Aorta (tissue), 5 donors: ENCODE measurements at regions not wholly inside any gene's neighbourhood (a gene's known extent, or its start where the extent isn't known, plus 50 kb on each side); places are given as distances from the start of the nearest gene placed in this dataset.
"Not testable (repeated sequence)": the region's sequence is repeated elsewhere in the genome, so short reads cannot be mapped to it uniquely, and the experiment has no call there.

Source experiments
- ATAC-seq: fragments of 200-7000 bp; cut with Tn5 transposase; one replicate; pipeline ENCODE4 v1.9.1; 2022; ENCODE audit warnings: moderate library complexity; ENCODE audit not compliant: low FRiP score
- DNase-seq, 2 donors: peaks; one replicate each; pipeline ENCODE4 v3.0.0-alpha.2; 2020
- H3K27ac ChIP-seq, 2 donors: one replicate each; pipeline ENCODE4 v1.5.1; 2013; ENCODE audit warnings: low read length in 2 of 2, mild to moderate bottlenecking in 2 of 2, moderate library complexity in 2 of 2, control low read depth in 1 of 2, inconsistent platforms in 1 of 2, low read depth in 1 of 2
- H3K27me3 ChIP-seq, 2 donors: one replicate each; pipeline ENCODE4 v1.6.1; 2013; ENCODE audit warnings: control low read depth in 1 of 2, low read length in 1 of 2, mild to moderate bottlenecking in 1 of 2, moderate library complexity in 1 of 2; ENCODE audit not compliant: insufficient read depth in 2 of 2, control insufficient read depth in 1 of 2
- H3K36me3 ChIP-seq, 2 donors: one replicate each; pipeline ENCODE4 v1.6.1; 2013; ENCODE audit warnings: control low read depth in 1 of 2, low read length in 1 of 2, mild to moderate bottlenecking in 1 of 2; ENCODE audit not compliant: insufficient read depth in 2 of 2, control insufficient read depth in 1 of 2
- H3K4me1 ChIP-seq, 2 donors: one replicate each; pipeline ENCODE4 v1.6.1; 2013; ENCODE audit warnings: low read length in 2 of 2, control low read depth in 1 of 2, mild to moderate bottlenecking in 1 of 2, moderate library complexity in 1 of 2; ENCODE audit not compliant: insufficient read depth in 2 of 2, control insufficient read depth in 1 of 2
- H3K4me3 ChIP-seq, 2 donors: one replicate each; pipeline ENCODE4 v1.5.1; 2013; ENCODE audit warnings: low read length in 2 of 2, control low read depth in 1 of 2, mild to moderate bottlenecking in 1 of 2
- H3K9me3 ChIP-seq: one replicate; pipeline ENCODE4 v1.6.1; 2013; ENCODE audit warnings: mild to moderate bottlenecking, low read length; ENCODE audit not compliant: control insufficient read depth
- WGBS, 2 donors: extraction: QIAGEN DNeasy Blood & Tissue Kit; methylation state at CpG; one replicate each; pipeline ENCODE4 v1.1.7; 2013; 5-methylcytosine and 5-hydroxymethylcytosine counted together
- intact Hi-C, 2 donors: fragments of 100-400 bp; cut with DNase I; formaldehyde crosslinking; loops; one replicate each; pipeline versions ENCODE4 v1.14.2 to v1.15.0; 2022
- donor health status: healthy with polysubstance abuse.
- donor health status: Bipolar disorder and iron deficiency.
- donor health status: DM: no; HTN: no; CAD: no.
- donor health status: DM: no; HTN: no; CAD: no.
- donor health status: DM: yes; HTN: yes; CAD: no.

DNA sequence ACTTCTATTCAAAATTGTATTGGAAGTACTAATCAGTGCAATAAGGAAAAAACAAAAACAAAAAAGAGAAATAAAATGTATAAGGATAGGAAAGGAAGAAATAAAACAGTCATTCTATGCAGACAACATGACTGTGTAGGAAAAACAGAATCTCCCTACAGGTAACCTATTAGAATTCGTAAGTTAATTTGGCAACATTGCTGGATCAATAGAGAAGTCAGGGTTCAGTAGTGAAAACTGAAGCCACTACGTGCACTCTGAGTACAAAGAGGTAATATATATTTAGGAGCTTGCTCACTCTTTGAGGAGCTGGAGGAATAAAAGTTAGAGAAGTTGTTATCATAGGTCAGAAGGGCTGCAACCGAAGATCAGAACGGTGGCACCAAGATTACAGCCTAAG is 84.0 kb upstream of the BMAL1 start:
- H3K36me3 ChIP-seq = no peaks in the 10 kb centered on the region
- ATAC-seq = no peak
- 71 to 74% methylated on average over 4 of the region's 4 CpGs for WGBS, 2 donors

DNA sequence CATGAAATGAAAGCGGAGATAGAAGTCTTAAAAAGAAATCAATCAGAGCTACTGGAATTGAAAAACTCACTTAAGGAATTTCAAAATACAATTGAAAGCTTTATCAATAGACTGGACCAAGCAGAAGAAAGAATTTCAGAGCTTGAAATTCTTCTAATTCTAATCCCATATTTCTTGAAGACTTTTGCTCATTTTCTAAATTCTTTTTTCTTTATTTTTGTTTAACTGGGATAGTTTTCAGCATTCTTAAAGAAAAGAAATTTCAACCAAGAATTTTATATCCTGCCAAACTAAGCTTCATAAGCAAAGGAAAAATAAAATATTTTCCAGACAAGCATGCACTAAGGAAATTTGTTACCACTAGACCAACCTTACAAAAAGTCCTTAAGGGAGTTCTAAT is 80.2 kb upstream of the BMAL1 start:
- DNase-seq, H3K27ac ChIP-seq, intact Hi-C loops, H3K27me3 ChIP-seq, H3K9me3 ChIP-seq, H3K4me1 ChIP-seq, ATAC-seq, H3K4me3 ChIP-seq, H3K36me3 ChIP-seq: not testable (repeated sequence)
- WGBS, 2 donors = 0 to 55% methylated on average over 1 of the region's 1 CpG

More for the DNA sequence above, 84.0 kb upstream of the BMAL1 start:
- no peaks in the 10 kb centered on the region for H3K27me3 ChIP-seq
- peaks cover 3% of the 10 kb centered on the region for H3K9me3 ChIP-seq
- no peaks in the 10 kb centered on the region for H3K4me1 ChIP-seq
- no peak overlapping the region for H3K27ac ChIP-seq
- intact Hi-C loops = no loop called here
- no peak overlapping the region for H3K4me3 ChIP-seq
- no peak for DNase-seq

- Histone ChIP-seq H3K36me3 (no peaks in the 10 kb centered on the region), H3K27ac (no peak overlapping the region), H3K4me3 (no peak overlapping the region), H3K27me3 (no peaks in the 10 kb centered on the region), H3K9me3 (no peaks in the 10 kb centered on the region), H3K4me1 (no peaks in the 10 kb centered on the region)
- intact Hi-C loops = no loop called here
- WGBS, 2 donors = 86 to 95% methylated on average over 4 of the region's 4 CpGs
- no peak for DNase-seq
- no peak for ATAC-seq
These were observed 72.1 kb upstream of the BMAL1 start for GRCh38 chr11:13205486-13205885.

DNA sequence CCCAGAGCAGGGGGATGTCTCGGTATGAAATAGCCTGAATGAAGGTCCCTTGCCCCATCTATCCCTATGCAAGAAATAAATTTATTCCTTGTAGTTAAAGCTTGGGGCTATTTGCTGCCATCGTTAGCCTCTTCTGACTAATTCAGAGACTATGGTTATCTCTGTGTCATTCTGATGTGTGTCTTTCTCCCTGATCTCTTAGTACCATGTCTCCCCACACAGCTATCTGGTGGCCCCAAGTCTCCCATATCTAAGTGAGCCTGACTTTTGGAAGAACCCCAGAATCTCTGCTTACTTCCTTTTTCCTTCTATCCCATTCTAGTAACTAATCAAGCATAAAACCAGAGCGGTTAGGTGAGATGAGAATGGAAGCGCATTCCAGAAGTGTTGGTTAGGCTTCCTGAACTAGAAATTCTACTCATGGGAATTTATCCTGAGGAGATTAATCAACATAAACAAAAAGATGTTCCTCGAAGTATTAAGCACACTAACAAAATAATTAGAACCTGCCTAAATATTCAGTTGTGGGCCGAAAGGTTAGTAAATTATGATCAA is 71.4 kb upstream of the BMAL1 start:
- Histone ChIP-seq H3K9me3 (no peaks in the 10 kb centered on the region), H3K27me3 (no peaks in the 10 kb centered on the region), H3K4me3 (no peak overlapping the region), H3K4me1 (no peaks in the 10 kb centered on the region), H3K27ac (no peak overlapping the region), H3K36me3 (no peaks in the 10 kb centered on the region)
- no peak for DNase-seq
- WGBS, 2 donors = 64 to 84% methylated on average over 6 of the region's 6 CpGs
- no peak for ATAC-seq
- intact Hi-C loops = no loop called here

DNA sequence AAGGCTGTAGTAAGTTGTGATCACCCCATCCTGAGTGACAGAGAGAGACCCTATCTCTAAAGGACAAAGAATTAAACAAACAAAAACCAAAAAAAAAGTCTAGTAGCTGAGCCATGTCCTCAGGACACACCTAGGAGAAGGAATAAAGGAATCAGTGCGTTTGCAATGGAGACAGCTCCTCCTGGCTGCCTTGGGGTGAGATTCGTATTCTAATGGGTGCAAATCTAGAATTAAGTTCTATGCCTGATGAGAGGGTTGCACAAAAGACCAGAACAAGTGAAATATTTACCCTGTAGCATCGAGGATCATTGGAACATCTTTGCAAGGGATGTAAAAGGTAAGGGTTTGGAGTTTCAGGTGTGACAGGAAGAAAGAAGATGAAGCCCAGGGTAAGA is 70.3 kb upstream of the BMAL1 start:
- no peak for DNase-seq
- ATAC-seq = no peak
- H3K27ac ChIP-seq = no peak overlapping the region
- no peak overlapping the region for H3K4me3 ChIP-seq
- no peaks in the 10 kb centered on the region for H3K4me1 ChIP-seq
- 67 to 75% methylated on average over 3 of the region's 3 CpGs for WGBS, 2 donors
- no peaks in the 10 kb centered on the region for H3K9me3 ChIP-seq
- no peaks in the 10 kb centered on the region for H3K27me3 ChIP-seq
- intact Hi-C loops = no loop called here
- H3K36me3 ChIP-seq = no peaks in the 10 kb centered on the region

GRCh38 chr11:13207665-13208594 is 69.7 kb upstream of the BMAL1 start:
- intact Hi-C loops = no loop called here
- DNase-seq (no peak), ATAC-seq (peak; percentile 73)
- Histone ChIP-seq H3K36me3 (no peaks in the 10 kb centered on the region), H3K9me3 (no peaks in the 10 kb centered on the region), H3K4me1 (no peaks in the 10 kb centered on the region), H3K4me3 (peak overlapping the region in 1 of 2 donors; percentile 72), H3K27ac (no peak overlapping the region), H3K27me3 (no peaks in the 10 kb centered on the region)
- 29 to 30% methylated on average over 15 to 16 of the region's 16 CpGs for WGBS, 2 donors

DNA sequence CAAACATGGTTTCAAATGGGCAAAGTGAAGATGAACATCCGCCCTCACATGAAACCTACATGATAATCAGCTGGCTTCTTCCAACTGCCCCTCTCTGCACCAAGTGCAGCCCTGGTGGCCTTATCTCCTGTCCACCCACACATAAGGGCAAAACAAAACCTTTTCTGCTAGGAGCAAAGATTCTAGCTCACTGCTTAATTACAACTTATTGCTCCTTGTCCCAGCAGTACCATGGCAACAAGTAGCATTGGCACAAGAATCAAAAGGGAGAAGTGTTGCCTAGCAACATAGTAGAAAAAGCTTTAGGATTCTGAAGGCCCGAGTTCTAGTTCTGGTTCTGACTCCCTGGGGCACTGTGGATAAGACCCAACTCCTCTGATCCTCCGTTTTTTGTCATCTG is 68.7 kb upstream of the BMAL1 start:
- Histone ChIP-seq H3K36me3 (no peaks in the 10 kb centered on the region), H3K4me1 (no peaks in the 10 kb centered on the region), H3K4me3 (no peak overlapping the region), H3K27me3 (no peaks in the 10 kb centered on the region), H3K27ac (no peak overlapping the region), H3K9me3 (no peaks in the 10 kb centered on the region)
- no peak for DNase-seq
- intact Hi-C loops = no loop called here
- ATAC-seq = no peak
- WGBS, 2 donors = 71 to 92% methylated on average over 3 of the region's 3 CpGs

- H3K27me3 ChIP-seq = no peaks in the 10 kb centered on the region
- ATAC-seq (no peak), DNase-seq (no peak)
- no peaks in the 10 kb centered on the region for H3K36me3 ChIP-seq
- WGBS, 2 donors = 88 to 91% methylated on average over 3 of the region's 3 CpGs
- H3K4me1 ChIP-seq = no peaks in the 10 kb centered on the region
- no peaks in the 10 kb centered on the region for H3K9me3 ChIP-seq
- H3K27ac ChIP-seq = no peak overlapping the region
- intact Hi-C loops = no loop called here
- no peak overlapping the region for H3K4me3 ChIP-seq
These were observed 68.2 kb upstream of the BMAL1 start for GRCh38 chr11:13209379-13209778.

GRCh38 chr11:13210424-13210823 is 67.2 kb upstream of the BMAL1 start:
- Histone ChIP-seq H3K27ac (no peak overlapping the region), H3K9me3 (no peaks in the 10 kb centered on the region), H3K4me3 (no peak overlapping the region), H3K36me3 (no peaks in the 10 kb centered on the region), H3K27me3 (no peaks in the 10 kb centered on the region), H3K4me1 (no peaks in the 10 kb centered on the region)
- 12 to 21% methylated on average over 1 of the region's 1 CpG for WGBS, 2 donors
- peak; percentile 53 to 79 for DNase-seq
- ATAC-seq = peak; percentile 52
- intact Hi-C loops = loop anchor here (2.0 to 5.0 kb wide), 3 partner anchors 67 to 134 kb away; partner anchors contain the start of gene BMAL1 (in 1 of the 2)
